Stomach (tissue), 8 donors: ENCODE measurements at regions not wholly inside any gene's neighbourhood (a gene's known extent, or its start where the extent isn't known, plus 50 kb on each side); places are given as distances from the start of the nearest gene placed in this dataset.

ENCODE experiments used
- DNase-seq, 2 donors: peaks; one replicate each; pipeline versions ENCODE4 v3.0.0 to v3.0.0-alpha.2; 2013 to 2019
- H3K27ac ChIP-seq, 5 donors: fragments of 200-600 bp in 4 of 5; sonication (generic) in 4 of 5; one replicate each; pipeline ENCODE4 v1.5.1; 2013 to 2019; ENCODE audit warnings: mild to moderate bottlenecking in 1 of 5, moderate library complexity in 1 of 5
- H3K27me3 ChIP-seq, 3 donors: fragments of 200-600 bp; sonication (generic); one replicate each; pipeline ENCODE4 v1.5.1; 2017 to 2019; ENCODE audit warnings: mixed run types in 1 of 3
- H3K36me3 ChIP-seq, 4 donors: fragments of 200-600 bp; sonication (generic); 1 replicate in 3 of 4; 2 replicates in 1 of 4; pipeline ENCODE4 v1.5.1; 2016 to 2019
- H3K4me1 ChIP-seq, 4 donors: fragments of 200-600 bp; sonication (generic); one replicate each; pipeline ENCODE4 v1.5.1; 2016 to 2019
- H3K4me3 ChIP-seq, 4 donors: fragments of 200-600 bp; sonication (generic) in 3 of 4; one replicate each; pipeline ENCODE4 v1.5.1; 2016 to 2019; ENCODE audit warnings: mild to moderate bottlenecking in 1 of 4
- H3K9me3 ChIP-seq, 4 donors: fragments of 200-600 bp; sonication (generic); one replicate each; pipeline ENCODE4 v1.5.1; 2016 to 2019
- EP300 ChIP-seq: sonication (generic); formaldehyde crosslinking; IDR thresholded peaks from one replicate; pipeline ENCODE4 v1.6.1; 2017; ENCODE audit warnings: antibody characterized with exemption
- POLR2A ChIP-seq, 4 donors: fragments of 450-650 bp; IDR thresholded peaks; one replicate each; pipeline ENCODE4 v1.6.1; 2016; ENCODE audit warnings: antibody characterized with exemption in 4 of 4, control low read depth in 2 of 4, mild to moderate bottlenecking in 1 of 4, moderate library complexity in 1 of 4
- POLR2AphosphoS5 ChIP-seq, 3 donors: sonication (generic); formaldehyde crosslinking; IDR thresholded peaks; one replicate each; pipeline ENCODE4 v1.6.1; 2016; ENCODE audit warnings: antibody characterized with exemption in 3 of 3
- whole genome bisulfite sequencing, 5 donors: extraction: QIAGEN DNeasy Blood & Tissue Kit in 3 of 5; methylation state at CpG; one replicate each; pipeline versions ENCODE4 v1.1.5 to v1.1.7; 2013 to 2018; 5-methylcytosine and 5-hydroxymethylcytosine counted together
- intact Hi-C: fragments of 100-400 bp; cut with DNase I; formaldehyde crosslinking; loops from one replicate; pipeline ENCODE4 v1.15.1; 2023; ENCODE audit warnings: low total_unique reads
- TF ChIP-seq, protein P1 (sequence below), 7 experiments: fragments of 450-650 bp in 4 of 7; fragments of 200-600 bp in 3 of 7; sonication (generic) in 3 of 7; IDR thresholded peaks; one replicate each; pipeline ENCODE4 v1.5.1; 2016 to 2019; ENCODE audit warnings: antibody characterized with exemption in 7 of 7, control low read depth in 2 of 7, mild to moderate bottlenecking in 1 of 7
- donor health status: healthy with polysubstance abuse.
- donor health status: Bipolar disorder and iron deficiency.
- donor health status: healthy.

DNA sequence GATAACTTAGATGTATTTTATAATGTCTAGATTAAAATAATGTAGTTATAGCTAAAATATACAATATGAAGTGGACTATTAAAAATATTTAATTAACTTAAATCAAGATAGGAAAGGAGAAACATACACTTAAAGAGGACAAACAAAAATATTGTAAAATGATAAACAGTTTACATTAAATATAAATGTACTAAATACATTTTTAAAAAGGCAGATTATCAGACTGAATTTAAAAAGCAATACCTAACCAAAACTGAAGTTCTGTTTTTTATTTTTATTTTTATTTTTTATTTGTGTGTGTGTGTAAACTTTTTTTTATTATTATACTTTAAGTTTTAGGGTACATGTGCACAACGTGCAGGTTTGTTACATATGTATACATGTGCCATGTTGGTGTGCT is 811.6 kb upstream of the INTU start:
- H3K9me3 ChIP-seq: peaks cover 0 to 8% (median 2%) of the 10 kb centered on the region in 4 donors
- no peak for TF ChIP-seq EP300
- no peak for TF ChIP-seq POLR2A (IDR thresholded peaks at IDR 0.05)
- no peak for TF ChIP-seq POLR2AphosphoS5 (IDR thresholded peaks at IDR 0.05)
- TF ChIP-seq, protein P1, sequence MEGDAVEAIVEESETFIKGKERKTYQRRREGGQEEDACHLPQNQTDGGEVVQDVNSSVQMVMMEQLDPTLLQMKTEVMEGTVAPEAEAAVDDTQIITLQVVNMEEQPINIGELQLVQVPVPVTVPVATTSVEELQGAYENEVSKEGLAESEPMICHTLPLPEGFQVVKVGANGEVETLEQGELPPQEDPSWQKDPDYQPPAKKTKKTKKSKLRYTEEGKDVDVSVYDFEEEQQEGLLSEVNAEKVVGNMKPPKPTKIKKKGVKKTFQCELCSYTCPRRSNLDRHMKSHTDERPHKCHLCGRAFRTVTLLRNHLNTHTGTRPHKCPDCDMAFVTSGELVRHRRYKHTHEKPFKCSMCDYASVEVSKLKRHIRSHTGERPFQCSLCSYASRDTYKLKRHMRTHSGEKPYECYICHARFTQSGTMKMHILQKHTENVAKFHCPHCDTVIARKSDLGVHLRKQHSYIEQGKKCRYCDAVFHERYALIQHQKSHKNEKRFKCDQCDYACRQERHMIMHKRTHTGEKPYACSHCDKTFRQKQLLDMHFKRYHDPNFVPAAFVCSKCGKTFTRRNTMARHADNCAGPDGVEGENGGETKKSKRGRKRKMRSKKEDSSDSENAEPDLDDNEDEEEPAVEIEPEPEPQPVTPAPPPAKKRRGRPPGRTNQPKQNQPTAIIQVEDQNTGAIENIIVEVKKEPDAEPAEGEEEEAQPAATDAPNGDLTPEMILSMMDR (IDR thresholded peaks at IDR 0.05): no peak
- H3K4me1 ChIP-seq: no peaks in the 10 kb centered on the region
- H3K27ac ChIP-seq: no peak overlapping the region
- H3K36me3 ChIP-seq: no peaks in the 10 kb centered on the region
- no peak overlapping the region for H3K4me3 ChIP-seq
- no peaks in the 10 kb centered on the region for H3K27me3 ChIP-seq
- intact Hi-C loops: no loop called here
- DNase-seq: no peak
- 87 to 96% (median 88%) methylated on average over 1 of the region's 1 CpG for WGBS, 5 donors

DNA sequence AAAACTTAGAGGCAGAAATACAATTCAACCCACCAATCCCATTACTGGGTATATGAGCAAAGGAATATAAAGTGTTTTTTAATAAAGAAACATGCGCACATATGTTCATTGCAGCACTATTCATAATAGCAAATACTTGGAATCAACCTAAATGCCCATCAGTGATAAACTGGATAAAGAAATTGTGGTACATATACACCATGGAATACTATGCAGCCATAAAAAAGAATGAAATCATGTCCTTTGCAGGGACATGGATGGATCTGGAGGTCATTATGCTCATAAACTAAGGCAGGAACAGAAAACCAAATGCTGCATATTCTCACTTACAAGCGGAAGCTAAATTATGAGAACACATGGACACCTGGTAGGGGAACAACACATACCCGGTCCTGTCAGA is 807.7 kb upstream of the INTU start:
- intact Hi-C loops: no loop called here
- H3K4me3 ChIP-seq: no peak overlapping the region
- no peak for TF ChIP-seq POLR2A (IDR thresholded peaks at IDR 0.05)
- TF ChIP-seq POLR2AphosphoS5 (IDR thresholded peaks at IDR 0.05): no peak
- no peak for TF ChIP-seq EP300
- TF ChIP-seq, protein P1 (IDR thresholded peaks at IDR 0.05): no peak
- H3K27me3 ChIP-seq: no peaks in the 10 kb centered on the region
- no peaks in the 10 kb centered on the region for H3K36me3 ChIP-seq
- H3K27ac ChIP-seq: no peak overlapping the region
- no peaks in the 10 kb centered on the region for H3K4me1 ChIP-seq
- 63 to 95% (median 77%) methylated on average over 3 of the region's 3 CpGs for WGBS, 5 donors
- no peak for DNase-seq
- peaks cover 0 to 9% (median 5%) of the 10 kb centered on the region in 4 donors for H3K9me3 ChIP-seq

DNA sequence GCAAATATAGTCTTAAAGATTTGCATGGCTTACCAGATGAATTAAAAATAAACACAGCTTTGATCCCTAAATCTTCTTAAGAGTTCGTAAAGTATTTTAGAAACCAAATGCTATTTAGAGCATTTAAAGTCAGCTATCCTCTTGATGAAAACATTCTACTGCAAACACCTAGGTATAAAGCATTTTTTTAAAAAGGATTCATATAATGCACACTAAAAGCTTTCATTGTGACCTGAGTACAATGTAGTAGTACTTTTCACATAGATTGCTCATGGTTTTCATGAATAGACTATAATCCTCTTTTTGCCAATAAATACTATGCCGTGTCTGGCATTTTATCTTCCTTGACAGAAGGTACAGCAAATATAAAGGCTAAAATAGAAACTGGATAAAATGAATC is 805.1 kb upstream of the INTU start:
- no peak overlapping the region for H3K4me3 ChIP-seq
- TF ChIP-seq EP300 (no peak), POLR2AphosphoS5 (IDR thresholded peaks at IDR 0.05) (no peak), POLR2A (IDR thresholded peaks at IDR 0.05) (no peak)
- TF ChIP-seq, protein P1 (IDR thresholded peaks at IDR 0.05): no peak
- DNase-seq: no peak
- intact Hi-C loops: no loop called here
- 55 to 78% (median 75%) methylated on average over 2 of the region's 2 CpGs for WGBS, 5 donors
- peaks cover 0 to 30% (median 21%) of the 10 kb centered on the region in 4 donors for H3K9me3 ChIP-seq
- no peaks in the 10 kb centered on the region for H3K4me1 ChIP-seq
- no peaks in the 10 kb centered on the region for H3K27me3 ChIP-seq
- no peaks in the 10 kb centered on the region for H3K36me3 ChIP-seq
- H3K27ac ChIP-seq: no peak overlapping the region

DNA sequence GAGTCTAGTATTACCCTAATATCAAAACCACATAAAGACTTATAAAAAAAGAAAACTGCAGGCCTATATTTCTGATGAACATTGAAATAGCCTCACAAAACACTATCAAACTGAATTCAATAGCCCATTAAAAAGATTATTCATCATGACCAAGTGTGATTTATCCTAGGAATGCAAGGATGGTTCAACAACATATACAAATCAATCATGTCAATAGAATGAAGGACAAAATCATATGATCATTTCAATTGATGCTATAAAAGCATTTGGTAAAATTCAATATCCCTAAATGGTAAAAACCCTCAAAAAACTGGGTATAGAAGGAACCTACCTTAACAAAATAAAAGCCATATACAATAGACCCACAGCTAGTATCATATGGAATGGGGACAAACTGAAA is 797.9 kb upstream of the INTU start:
- no peak overlapping the region for H3K27ac ChIP-seq
- intact Hi-C loops: no loop called here
- H3K4me3 ChIP-seq: no peak overlapping the region
- no peak for DNase-seq
- H3K4me1 ChIP-seq: no peaks in the 10 kb centered on the region
- no peaks in the 10 kb centered on the region for H3K27me3 ChIP-seq
- TF ChIP-seq, protein P1 (IDR thresholded peaks at IDR 0.05): no peak
- no peak for TF ChIP-seq POLR2AphosphoS5 (IDR thresholded peaks at IDR 0.05)
- no peak for TF ChIP-seq POLR2A (IDR thresholded peaks at IDR 0.05)
- no peak for TF ChIP-seq EP300
- H3K9me3 ChIP-seq: peaks cover 0 to 51% (median 23%) of the 10 kb centered on the region in 4 donors
- no peaks in the 10 kb centered on the region for H3K36me3 ChIP-seq
